ENCODE measurements at regions not wholly inside any gene's neighbourhood (a gene's known extent, or its start where the extent isn't known, plus 50 kb on each side); places are given as distances from the start of the nearest gene placed in this dataset.

GRCh38 chr16:77060614-77061013 lies 130.4 kb upstream of the MON1B start:
- DNase-seq (ENCODE audit: low read depth) = no peak
- TF ChIP-seq CTCF (IDR thresholded peaks at IDR 0.05; ENCODE audit: insufficient read depth, low read depth, low read length, missing control alignments) = no peak
- H3K4me3 ChIP-seq (ENCODE audit: low read depth, low read length) = no peak overlapping the region

DNA sequence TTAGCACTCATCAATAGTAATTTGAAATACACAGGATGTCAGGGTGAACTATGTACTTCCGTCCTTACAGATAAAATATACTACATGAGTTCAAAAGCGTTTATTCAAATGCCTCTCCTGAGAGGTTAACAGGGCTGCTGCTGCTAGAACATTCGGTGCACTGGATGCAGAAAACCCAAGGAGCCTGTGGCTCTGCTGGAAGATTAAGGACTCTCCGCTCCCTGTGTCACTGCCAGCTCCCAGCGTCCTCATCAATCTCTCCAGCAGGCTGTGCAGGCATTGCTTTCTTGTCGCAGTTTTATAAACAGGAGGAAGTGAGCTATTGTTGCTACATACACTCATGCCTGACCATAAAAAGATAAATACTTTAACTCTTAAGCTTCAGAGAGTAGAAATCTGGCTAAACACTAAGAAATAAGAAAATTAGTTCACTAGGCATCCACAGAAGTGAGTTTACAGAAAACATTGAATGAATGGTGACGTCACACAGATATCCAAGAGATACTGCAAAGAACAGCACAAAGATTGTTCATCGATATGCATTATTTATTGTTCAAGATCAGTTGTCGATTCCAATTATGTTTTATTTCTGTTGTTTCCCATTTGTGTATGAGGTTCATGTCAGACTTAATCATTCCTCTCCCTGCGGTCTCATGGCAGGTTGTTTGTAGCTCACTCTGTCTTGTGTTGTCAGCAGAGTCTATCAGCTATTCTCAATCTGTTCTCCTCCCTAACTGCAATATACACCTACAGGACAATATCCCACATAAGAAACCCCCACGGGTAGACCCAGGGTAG lies 127.9 kb upstream of the MON1B start:
- H3K4me3 ChIP-seq (ENCODE audit: low read depth, low read length) = no peak overlapping the region
- no peak for TF ChIP-seq CTCF (IDR thresholded peaks at IDR 0.05; ENCODE audit: insufficient read depth, low read depth, low read length, missing control alignments)
- no peak for DNase-seq (ENCODE audit: low read depth)

DNA sequence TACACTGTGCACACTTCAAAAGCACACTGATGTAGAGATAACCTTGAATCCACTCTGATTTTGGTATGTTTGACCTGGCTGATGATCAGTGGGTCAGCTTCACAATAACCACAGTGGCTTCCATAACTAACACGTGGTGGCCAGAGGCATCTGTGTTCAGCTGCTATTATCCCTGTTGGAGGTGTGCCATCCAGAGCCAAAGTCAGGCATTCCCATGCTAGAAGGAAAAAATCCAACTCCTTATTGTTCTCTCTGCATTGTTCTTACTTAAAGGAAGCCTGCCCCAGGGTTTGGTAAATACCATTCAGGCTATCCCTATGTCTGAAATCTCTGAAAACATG lies 127.3 kb upstream of the MON1B start:
- DNase-seq (ENCODE audit: low read depth) = no peak
- no peak for TF ChIP-seq CTCF (IDR thresholded peaks at IDR 0.05; ENCODE audit: insufficient read depth, low read depth, low read length, missing control alignments)
- H3K4me3 ChIP-seq (ENCODE audit: low read depth, low read length) = no peak overlapping the region

GRCh38 chr16:77064037-77064436 lies 127.0 kb upstream of the MON1B start:
- no peak for TF ChIP-seq CTCF (IDR thresholded peaks at IDR 0.05; ENCODE audit: insufficient read depth, low read depth, low read length, missing control alignments)
- no peak for DNase-seq (ENCODE audit: low read depth)
- no peak overlapping the region for H3K4me3 ChIP-seq (ENCODE audit: low read depth, low read length)

DNA sequence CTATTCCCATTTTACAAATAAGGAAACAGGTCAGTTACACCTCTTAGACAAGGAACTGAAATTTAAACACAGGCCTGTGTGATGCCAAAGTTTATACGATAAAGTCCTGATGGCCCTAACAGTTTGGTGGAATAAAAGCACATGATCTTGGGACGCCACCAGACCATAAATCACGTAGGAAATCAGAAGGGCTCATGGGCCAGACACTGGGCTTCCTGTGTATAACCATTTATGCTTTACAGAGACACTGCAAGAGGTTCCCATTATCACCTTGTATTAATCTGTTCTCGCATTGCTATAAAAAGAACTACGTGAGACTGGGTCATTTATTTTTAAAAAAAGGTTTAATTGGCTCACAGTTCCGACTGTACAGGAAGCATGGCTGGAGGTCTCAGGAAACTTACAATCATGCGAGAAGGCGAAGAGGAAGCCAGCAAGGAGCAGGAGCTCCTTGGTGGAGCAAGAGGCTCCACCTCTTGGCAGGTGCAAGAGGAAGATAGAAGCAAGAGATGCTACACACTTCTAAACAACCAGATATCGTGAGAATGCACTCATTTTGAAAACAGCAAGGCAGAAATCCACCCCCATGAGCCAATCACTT lies 124.0 kb upstream of the MON1B start:
- TF ChIP-seq CTCF (IDR thresholded peaks at IDR 0.05; ENCODE audit: insufficient read depth, low read depth, low read length, missing control alignments) = no peak
- H3K4me3 ChIP-seq (ENCODE audit: low read depth, low read length) = no peak overlapping the region
- no peak for DNase-seq (ENCODE audit: low read depth)

DNA sequence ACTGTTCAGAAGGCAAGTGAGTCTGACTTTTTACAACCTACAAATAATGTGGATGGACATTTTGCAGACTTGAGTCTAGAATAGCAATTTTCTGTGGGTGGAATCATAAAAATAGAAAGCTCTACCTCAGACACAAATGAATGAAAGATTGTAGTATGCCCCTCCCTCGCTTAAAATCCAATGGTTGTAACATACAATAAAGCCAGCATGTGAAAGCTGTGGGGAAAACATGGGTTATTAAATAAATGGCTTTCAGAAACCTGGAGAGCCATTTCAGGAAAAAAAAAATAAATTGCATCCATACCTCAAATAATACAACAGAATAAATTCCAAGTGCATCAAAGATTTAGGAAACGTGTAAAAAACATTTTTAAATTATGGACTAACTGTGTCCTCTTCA lies 123.1 kb upstream of the MON1B start:
- DNase-seq (ENCODE audit: low read depth) = no peak
- TF ChIP-seq CTCF (IDR thresholded peaks at IDR 0.05; ENCODE audit: insufficient read depth, low read depth, low read length, missing control alignments) = no peak
- no peak overlapping the region for H3K4me3 ChIP-seq (ENCODE audit: low read depth, low read length)

DNA sequence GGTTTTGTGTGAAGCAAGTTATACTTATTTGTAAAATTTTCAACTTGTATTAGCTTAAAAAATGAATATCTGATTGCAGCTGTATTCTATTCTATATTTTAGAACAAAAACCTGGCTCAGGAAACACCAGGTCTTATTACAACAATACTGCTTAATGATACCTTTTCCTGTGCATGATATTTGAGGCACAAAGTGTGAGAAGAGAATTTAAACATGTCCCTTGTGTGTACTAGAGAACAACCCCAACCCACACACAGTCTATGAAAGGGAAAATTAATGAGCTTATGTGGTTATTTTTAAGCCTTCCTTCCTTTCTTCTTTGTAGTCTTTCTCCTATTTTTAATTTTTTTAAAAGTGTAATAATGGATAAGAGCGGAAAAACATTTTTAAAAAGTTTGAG lies 122.6 kb upstream of the MON1B start:
- TF ChIP-seq CTCF (IDR thresholded peaks at IDR 0.05; ENCODE audit: insufficient read depth, low read depth, low read length, missing control alignments) = no peak
- DNase-seq (ENCODE audit: low read depth) = no peak
- H3K4me3 ChIP-seq (ENCODE audit: low read depth, low read length) = no peak overlapping the region
